Activated naive CD4-positive, alpha-beta T cell treated with anti-CD3 and anti-CD28 coated beads, Interleukin-2, amount 50 U/mL, for 72 hours (primary cell): ENCODE measurements at regions not wholly inside any gene's neighbourhood (a gene's known extent, or its start where the extent isn't known, plus 50 kb on each side); places are given as distances from the start of the nearest gene placed in this dataset.
A peak's percentile ranks its signal among the peaks of the same experiment; 100 is the strongest.
"Not testable (repeated sequence)": the region's sequence is repeated elsewhere in the genome, so short reads cannot be mapped to it uniquely, and the experiment has no call there.

ENCODE experiments used
- ATAC-seq, 2 donors: fragments of 150-1000 bp; cut with Tn5 transposase; 2 replicates each; pipeline ENCODE4 v1.10.0; 2021; ENCODE audit warnings: mild to moderate bottlenecking in 2 of 2, moderate library complexity in 2 of 2
- DNase-seq, 2 donors: peaks; one replicate each; pipeline ENCODE4 v3.0.0; 2021 to 2022; ENCODE audit warnings: low spot score in 2 of 2
- H3K27ac Mint-ChIP-seq, 2 donors: one replicate each; pipeline ENCODE4 v1.8.0; 2022; ENCODE audit warnings: mild to moderate bottlenecking in 2 of 2, mixed read lengths in 2 of 2
- H3K36me3 Mint-ChIP-seq, 2 donors: one replicate each; pipeline ENCODE4 v1.8.0; 2022; ENCODE audit warnings: mixed read lengths in 2 of 2
- H3K9me3 Mint-ChIP-seq, 2 donors: one replicate each; pipeline ENCODE4 v1.8.0; 2022; ENCODE audit warnings: mixed read lengths in 2 of 2

DNA sequence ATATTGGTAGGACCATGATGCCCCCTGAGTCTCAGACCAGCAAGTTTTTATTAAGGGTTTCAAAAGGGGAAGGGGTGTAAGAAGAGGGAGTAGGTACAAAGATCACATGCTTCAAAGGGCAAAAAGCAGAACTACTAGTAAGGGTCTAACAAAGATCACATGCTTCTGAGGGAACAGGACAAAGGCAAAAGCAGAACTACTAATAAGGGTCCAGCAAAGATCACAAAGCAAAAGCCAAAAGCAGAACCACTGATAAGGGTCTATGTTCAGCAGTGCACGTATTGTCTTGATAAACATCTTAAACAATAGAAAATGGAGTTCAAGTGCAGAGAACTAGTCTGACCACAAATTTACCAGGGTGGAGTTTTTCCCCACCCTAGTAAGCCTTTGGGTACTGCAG, 151.3 kb downstream of the DEFB131A start:
- peaks cover 7 to 19% of the 10 kb centered on the region in 2 donors for H3K9me3 Mint-ChIP-seq
- not testable (repeated sequence) for DNase-seq, ATAC-seq, H3K27ac Mint-ChIP-seq
- peaks cover 31 to 36% of the 10 kb centered on the region in 2 donors for H3K36me3 Mint-ChIP-seq

DNA sequence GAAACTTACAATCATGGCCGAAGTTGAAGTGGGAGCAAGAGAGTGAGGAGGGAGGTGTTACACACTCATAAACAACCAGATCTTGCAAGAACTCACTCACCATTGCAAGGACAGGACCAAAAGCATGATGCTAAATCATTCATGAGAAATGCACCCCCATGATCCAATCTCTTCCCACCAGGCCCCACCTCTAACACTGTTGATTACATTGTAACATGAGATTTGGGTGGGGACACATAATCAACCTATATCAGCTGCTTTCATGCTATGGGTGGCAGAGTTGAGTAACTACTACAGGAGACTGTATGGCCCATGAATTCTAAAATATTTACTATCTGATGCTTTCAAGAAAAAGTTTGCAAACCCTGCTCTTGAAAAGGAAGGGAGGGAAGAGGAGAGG, 155.1 kb downstream of the DEFB131A start:
- no peak for DNase-seq
- no peak overlapping the region for H3K27ac Mint-ChIP-seq
- peaks cover 17 to 25% of the 10 kb centered on the region in 2 donors for H3K36me3 Mint-ChIP-seq
- no peak for ATAC-seq
- H3K9me3 Mint-ChIP-seq, result peaks cover 7 to 19% of the 10 kb centered on the region in 2 donors

DNA sequence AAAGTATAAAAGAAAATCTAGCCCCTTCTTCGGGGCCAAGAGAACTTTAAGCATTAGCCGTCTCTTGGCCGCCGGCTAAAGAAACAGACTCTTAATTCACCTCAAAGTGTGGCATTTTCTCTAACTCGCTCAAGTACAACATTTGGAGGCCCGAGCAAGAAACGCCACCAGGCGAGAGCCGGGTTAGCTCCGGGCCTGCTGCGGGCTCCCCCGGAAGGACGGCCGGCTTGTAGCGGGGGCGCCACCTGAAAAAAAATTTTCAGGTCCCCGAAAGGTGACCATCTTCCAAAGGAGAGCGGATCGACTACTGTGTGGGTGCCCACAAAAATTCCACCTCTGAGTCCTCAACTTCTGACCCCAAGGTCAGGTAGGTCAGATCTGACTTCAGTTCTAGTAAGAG, 156.0 kb downstream of the DEFB131A start:
- DNase-seq, result no peak
- peaks cover 4 to 17% of the 10 kb centered on the region in 2 donors for H3K9me3 Mint-ChIP-seq
- peaks cover 13 to 21% of the 10 kb centered on the region in 2 donors for H3K36me3 Mint-ChIP-seq
- H3K27ac Mint-ChIP-seq, result no peak overlapping the region
- no peak for ATAC-seq

DNA sequence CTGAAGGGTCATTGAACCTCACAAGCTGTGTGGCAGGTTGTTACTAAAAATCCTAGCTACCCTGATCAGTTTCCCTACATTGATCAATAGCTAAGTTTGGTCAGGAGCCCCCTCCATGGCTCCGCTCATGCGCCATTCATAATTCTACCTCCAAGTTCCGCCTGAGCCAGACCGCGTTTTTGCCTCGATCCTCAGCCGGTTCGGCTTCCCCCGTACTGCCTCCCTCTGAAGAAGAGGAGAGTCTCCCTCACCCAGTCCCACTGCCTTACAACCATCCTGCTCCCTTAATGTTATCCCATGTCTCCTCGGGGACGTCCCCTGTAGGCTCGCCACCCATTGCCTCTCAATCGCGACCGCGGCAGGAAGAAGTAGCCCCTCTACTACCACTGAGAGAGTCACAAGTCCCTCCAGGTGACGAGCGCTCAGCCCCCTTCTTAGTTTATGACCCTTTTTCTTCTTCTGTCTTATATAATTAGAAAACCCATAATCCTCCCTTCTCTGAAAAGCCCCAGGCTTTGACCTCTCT, 158.2 kb downstream of the DEFB131A start:
- Mint-ChIP-seq H3K36me3 (peaks cover 0 to 20% of the 10 kb centered on the region in 2 donors), H3K9me3 (peaks cover 0 to 6% of the 10 kb centered on the region in 2 donors), H3K27ac (peak overlapping the region in 1 of 2 donors; percentile 65)
- ATAC-seq, result no peak
- no peak for DNase-seq

DNA sequence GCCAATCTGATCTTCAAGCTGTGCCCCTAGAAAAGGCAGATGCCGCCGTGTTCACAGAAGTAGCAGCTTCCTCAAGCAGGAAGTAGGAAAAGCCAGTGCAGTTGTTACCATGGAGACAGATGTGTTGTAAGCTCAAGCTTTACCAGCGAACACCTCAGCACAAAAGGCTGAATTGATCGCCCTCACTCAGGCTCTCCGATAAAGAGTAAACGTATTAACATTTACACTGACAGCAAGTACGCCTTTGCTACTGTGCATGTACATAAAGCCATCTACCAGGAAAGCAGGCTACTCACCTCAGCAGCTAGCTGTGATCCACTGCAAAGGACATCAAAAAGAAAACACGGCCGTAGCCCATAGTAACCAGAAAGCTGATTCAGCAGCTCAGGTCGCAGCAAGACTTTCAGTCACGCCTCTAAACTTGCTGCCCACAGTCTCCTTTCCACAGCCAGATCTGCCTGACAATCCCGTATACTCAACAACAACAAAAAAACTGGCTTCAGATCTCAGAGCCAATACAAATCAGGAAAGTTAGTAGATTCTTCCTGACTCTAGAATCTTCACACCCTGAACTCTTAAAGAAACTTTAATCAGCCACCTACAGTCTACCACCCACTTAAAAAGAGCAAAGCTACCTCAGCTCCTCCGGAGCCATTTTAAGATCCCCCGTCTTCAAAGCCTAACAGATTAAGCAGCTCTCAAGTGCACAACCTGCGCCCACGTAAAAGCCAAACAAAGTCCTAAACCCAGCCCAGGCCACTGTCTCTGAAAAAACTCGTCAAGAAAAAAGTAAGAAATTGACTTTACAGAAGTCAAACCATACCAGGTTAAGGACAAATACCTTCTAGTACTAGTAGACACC, 160.0 kb downstream of the DEFB131A start:
- Mint-ChIP-seq H3K36me3 (peaks cover 0 to 14% of the 10 kb centered on the region in 2 donors), H3K27ac (peak overlapping the region; percentile 90 to 96)
- not testable (repeated sequence) for ATAC-seq, H3K9me3 Mint-ChIP-seq
- DNase-seq, result peak in 1 of 2 donors; percentile 26

DNA sequence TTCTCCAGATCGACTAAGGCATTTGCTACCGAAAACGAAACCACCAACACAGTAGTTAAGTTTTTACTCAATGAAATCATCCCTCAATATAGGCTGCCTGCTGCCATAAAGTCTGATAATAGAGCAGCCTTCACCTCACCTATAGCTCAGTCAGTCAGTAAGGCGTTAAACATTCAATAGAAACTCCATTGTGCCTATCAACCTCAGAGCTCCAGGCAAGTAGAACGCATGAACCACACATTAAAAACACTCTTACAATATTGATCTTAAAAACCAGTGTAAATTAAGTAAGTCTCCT, 160.6 kb downstream of the DEFB131A start:
- DNase-seq, ATAC-seq, H3K9me3 Mint-ChIP-seq: not testable (repeated sequence)
- Mint-ChIP-seq H3K27ac (peak overlapping the region; percentile 90 to 96), H3K36me3 (peaks cover 0 to 14% of the 10 kb centered on the region in 2 donors)

DNA sequence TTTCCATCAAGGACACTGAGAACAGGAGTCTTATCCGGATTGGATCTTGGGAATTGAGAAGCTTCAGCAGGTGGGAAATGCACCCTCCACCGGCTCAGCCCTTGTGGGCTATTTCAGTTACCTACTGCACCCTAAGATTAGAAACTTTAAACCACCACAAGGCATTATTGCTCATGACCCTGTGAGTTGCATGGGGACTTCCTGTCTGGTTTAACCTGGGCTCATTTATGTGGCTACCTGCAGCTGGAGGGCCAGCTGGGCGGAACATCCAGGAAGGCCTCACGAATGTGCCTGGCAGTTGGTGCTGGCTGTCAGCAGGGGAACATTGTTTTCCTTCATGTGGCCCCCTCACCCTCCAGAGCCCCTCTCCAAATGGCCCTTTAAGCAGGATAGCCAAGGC, 164.1 kb downstream of the DEFB131A start:
- DNase-seq (no peak), ATAC-seq (no peak)
- H3K36me3 Mint-ChIP-seq, result peaks cover 0 to 14% of the 10 kb centered on the region in 2 donors
- H3K27ac Mint-ChIP-seq, result no peak overlapping the region
- H3K9me3 Mint-ChIP-seq, result no peaks in the 10 kb centered on the region

DNA sequence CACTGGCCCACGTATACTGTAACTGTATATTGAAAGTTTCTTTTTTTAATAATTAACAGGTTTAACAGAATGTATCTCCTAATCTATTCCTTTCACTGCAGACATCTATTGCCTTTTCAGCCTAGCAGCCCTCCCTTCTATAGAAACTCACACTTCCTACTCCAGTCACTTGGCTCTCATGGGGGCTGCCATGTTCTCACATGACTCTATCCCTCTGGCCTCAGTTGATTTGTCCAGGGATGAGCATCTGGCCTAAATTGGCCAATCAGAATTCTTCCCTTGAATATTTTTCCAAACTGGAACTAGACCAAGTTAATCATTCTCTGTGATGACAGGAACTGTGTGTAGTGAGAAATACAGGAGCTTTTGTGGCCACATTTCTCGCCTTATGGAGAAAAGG, 166.1 kb downstream of the DEFB131A start:
- ATAC-seq, H3K9me3 Mint-ChIP-seq, DNase-seq, H3K27ac Mint-ChIP-seq: not testable (repeated sequence)
- peaks cover 0 to 14% of the 10 kb centered on the region in 2 donors for H3K36me3 Mint-ChIP-seq

DNA sequence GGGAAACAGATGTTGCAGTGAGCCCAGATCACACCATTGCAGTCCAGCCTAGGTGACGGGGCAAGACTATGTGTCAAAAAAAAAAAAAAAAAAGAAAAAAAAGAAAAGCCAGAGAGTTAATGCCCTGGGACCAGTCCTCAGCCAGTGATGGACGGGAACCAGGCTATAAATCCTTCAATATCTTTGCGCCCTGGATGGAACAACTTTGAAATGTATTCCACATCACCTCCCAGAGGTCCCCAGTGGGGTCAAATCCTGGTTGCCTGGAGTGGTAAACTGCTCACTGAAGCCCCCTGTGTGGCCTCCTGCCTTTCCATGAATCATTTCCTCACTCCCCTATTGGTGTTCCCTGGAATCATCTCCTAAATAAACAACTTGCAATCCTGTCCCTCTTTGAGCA, 166.9 kb downstream of the DEFB131A start:
- no peaks in the 10 kb centered on the region for H3K9me3 Mint-ChIP-seq
- no peak for DNase-seq
- H3K36me3 Mint-ChIP-seq, result peaks cover 0 to 14% of the 10 kb centered on the region in 2 donors
- no peak for ATAC-seq
- no peak overlapping the region for H3K27ac Mint-ChIP-seq

DNA sequence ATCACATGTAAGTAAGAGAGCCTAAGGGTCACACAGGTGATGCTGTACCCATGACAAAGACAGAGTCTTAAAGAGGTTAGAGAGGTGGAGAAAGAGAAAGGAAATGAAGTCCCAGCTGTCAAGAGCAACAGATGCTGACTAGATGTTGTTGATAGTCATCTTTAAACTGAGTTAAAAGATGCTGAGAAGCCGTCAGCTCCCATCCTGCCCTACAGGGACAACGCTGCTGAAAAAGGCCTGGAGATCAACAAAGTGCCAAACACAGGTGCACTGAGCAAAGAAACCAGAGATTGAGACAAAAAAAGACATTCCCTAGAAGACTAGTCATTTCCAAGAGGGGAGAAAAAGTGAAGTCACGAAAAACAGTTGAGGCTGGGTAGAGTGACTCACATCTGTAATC, 145.0 kb upstream of the DRD5 start:
- ATAC-seq, H3K9me3 Mint-ChIP-seq, H3K36me3 Mint-ChIP-seq, DNase-seq: not testable (repeated sequence)
- H3K27ac Mint-ChIP-seq, result peak overlapping the region; percentile 18 to 31

DNA sequence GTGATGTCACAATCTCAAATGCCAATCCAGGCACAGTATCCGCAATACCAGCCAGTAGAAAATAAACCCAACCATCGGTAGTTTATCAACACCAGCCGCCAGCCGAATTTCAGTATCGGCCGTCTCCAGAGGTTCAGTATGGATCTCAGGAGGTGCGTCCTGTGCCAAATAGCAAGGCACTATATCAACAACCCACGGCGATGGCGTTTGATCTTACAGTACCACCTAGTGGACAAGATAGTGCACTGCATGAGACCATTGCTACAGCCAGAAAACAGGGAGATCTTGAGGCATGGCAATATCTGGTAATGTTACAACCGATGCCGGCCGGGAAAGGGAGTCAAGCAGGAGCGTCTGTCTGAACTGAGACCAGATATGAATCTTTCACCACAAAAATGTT, 121.8 kb upstream of the DRD5 start:
- not testable (repeated sequence) for H3K36me3 Mint-ChIP-seq, ATAC-seq, H3K27ac Mint-ChIP-seq, H3K9me3 Mint-ChIP-seq
- peak in 1 of 2 donors; percentile 4 for DNase-seq

DNA sequence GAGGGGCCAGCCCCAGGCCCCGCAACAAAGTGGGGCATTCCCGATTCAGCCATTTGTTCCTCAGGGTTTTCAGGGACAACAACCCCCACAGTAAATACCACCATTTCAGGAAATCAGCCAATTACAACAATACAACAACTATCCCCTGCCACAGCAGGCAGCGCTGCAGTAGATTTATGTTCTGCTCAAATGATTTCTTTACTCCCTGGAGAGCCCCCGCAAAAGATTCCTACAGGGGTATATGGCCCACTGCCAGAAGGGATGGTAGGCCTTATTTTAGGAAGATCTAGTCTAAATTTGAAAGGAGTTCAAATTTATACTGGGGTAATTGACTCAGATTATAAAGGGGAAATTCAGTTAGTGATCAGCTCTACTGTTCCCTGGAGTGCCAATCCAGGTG, 120.5 kb upstream of the DRD5 start:
- not testable (repeated sequence) for H3K36me3 Mint-ChIP-seq, H3K9me3 Mint-ChIP-seq, DNase-seq, H3K27ac Mint-ChIP-seq, ATAC-seq

DNA sequence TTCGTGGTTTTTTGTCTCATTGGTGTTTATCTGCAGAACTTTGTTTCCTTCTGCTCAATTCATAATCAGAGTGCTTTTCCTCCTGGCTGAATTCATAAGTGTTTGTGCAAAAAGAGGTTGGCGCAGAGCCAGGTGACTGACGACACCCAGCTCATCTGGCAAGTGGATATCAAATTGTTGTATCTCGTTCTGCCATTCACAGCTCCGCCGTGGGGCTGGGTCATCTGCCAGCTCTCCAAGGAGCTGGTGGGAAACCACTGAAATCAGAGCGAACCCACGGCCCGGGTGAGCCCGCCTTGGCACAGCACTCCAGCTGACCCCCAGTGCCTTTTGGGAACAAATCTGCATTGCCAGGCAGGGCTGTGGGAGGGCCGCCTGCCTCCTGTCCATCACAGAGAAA, 110.7 kb upstream of the DRD5 start:
- H3K9me3 Mint-ChIP-seq, H3K27ac Mint-ChIP-seq, ATAC-seq, H3K36me3 Mint-ChIP-seq, DNase-seq: not testable (repeated sequence)

DNA sequence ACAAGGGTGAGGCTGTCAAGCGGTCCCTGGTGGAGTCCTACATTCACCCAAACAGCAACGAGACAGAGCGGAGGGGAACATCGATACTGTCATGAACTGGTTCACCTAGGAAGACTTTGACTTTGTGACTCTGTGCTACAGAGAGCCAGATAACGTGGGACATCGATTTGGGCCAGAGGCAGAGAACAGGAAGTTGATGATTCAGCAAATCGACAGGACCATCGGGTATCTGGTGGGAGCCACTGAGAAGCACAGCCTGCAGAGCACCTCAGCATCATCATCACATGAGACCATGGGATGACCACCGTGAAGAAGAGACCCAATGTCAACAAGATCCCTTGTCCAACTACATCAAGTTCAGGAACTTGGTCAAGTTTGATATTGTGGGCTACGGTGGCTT, 104.1 kb upstream of the DRD5 start:
- not testable (repeated sequence) for H3K9me3 Mint-ChIP-seq, ATAC-seq, H3K27ac Mint-ChIP-seq, H3K36me3 Mint-ChIP-seq, DNase-seq

DNA sequence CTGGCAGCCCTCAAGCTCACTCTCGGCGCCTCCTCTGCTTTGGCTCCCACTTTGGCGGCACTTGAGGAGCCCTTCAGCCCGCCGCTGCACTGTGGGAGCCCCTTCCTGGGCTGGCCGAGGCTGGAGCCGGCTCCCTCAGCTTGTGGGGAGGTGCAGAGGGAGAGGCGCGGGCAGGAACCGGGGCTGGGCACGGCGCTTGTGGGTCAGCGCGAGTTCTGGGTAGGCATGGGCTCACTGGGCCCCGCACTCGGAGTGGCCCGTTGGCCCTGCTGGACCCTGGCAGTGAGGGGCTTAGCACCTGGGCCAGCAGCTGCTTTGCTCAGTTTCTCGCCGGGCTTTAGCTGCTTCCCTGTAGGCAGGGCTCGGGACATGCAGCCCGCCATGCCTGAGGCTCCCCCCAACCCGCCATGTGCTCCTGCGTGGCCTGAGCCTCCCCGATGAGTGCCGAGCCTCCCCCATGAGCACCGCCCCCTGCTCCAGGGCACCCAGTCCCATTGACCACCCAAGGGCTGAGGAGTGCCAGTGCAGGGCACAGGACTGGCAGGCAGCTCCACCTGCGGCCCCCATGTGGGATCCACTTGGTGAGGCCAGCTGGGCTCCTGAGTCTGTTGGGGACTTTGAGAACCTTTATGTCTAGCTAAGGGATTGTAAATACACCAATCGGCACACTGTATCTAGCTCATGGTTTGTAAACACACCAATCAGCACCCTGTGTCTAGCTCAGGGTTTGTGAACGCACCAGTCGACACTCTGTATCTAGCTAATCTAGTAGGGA, 101.5 kb upstream of the DRD5 start:
- Mint-ChIP-seq H3K36me3 (no peaks in the 10 kb centered on the region), H3K27ac (no peak overlapping the region), H3K9me3 (no peaks in the 10 kb centered on the region)
- DNase-seq, result no peak
- no peak for ATAC-seq

DNA sequence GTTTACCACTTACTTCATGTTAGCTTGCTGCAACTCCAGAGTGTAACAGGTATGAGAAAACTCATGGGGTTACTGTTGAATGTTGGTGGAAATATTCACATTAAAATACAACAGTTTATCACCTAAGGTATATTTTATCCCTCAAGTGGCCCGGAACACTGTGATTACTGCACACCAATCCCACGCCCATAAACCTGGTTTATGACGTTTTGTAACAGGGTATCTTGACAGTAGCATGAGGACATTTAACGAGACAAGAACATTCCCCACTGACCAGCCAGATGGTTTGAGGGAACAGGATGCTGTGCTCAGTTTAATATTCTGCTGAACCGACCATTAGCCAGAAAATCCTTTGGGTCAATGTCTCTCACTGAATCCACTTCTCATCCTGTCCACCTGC, 98.3 kb upstream of the DRD5 start:
- not testable (repeated sequence) for DNase-seq, H3K27ac Mint-ChIP-seq, H3K36me3 Mint-ChIP-seq, ATAC-seq, H3K9me3 Mint-ChIP-seq

DNA sequence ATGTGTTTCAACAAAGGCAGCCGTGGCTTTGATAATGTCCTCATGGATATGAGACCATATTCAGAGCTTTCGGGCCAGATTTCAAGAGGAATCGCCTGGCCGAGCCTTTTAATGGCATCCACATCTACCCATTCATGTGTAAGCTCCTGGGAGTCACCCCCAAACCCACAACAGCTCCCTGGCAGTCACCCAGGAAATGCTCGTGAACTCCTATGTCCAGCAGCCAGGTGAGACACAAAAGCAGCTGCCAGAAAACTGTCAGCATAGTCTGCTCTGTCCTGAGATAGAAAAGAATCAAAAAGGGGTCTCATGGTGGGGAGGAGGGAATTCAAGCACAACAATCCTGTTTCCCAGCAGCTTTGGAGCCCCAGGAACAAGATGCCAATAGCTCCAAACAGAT, 96.4 kb upstream of the DRD5 start:
- not testable (repeated sequence) for H3K27ac Mint-ChIP-seq, H3K9me3 Mint-ChIP-seq, H3K36me3 Mint-ChIP-seq, ATAC-seq, DNase-seq
